ENCODE measurements at regions not wholly inside any gene's neighbourhood (a gene's known extent, or its start where the extent isn't known, plus 50 kb on each side); places are given as distances from the start of the nearest gene placed in this dataset.

DNA sequence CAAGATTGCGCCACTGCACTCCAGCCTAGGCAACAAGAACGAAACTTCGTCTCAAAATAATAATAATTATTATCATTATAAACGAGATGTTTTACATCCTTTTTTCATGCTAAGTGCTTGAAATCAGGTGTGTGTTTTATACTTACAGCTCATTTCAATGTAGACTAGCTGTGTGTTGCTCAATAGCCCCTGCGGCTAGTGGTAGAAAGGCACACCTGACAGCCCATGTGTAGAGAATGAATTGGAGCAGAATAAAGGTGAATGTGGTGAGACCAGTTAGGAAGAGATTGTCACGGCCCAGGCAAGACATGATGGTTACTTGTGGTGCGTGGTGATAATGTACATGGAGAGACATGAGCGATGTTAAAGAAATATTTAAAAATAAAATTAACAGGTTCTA, 86.7 kb upstream of the TMEM26 start:
- TF ChIP-seq CTCF (conservative IDR thresholded peaks at IDR 0.05; ENCODE audit: low read length) (no peak), EZH2phosphoT487 (IDR thresholded peaks at IDR 0.05; ENCODE audit: borderline replicate concordance, low read depth, low read length) (no peak)
